ENCODE measurements at regions not wholly inside any gene's neighbourhood (a gene's known extent, or its start where the extent isn't known, plus 50 kb on each side); places are given as distances from the start of the nearest gene placed in this dataset.

- no peak for TF ChIP-seq CTCF (conservative IDR thresholded peaks at IDR 0.05; ENCODE audit: low read depth in 2 of 2)
- TF ChIP-seq EZH2 (IDR thresholded peaks at IDR 0.05; ENCODE audit: low read depth, unreplicated experiment) = no peak
- TF ChIP-seq REST (IDR thresholded peaks at IDR 0.05; ENCODE audit: unreplicated experiment) = no peak
- TF ChIP-seq EZH2phosphoT487 (IDR thresholded peaks at IDR 0.05; ENCODE audit: unreplicated experiment) = no peak
- no peak for TF ChIP-seq NANOG (IDR thresholded peaks at IDR 0.05; ENCODE audit: borderline replicate concordance)
- no peak for TF ChIP-seq POLR2AphosphoS5 (IDR thresholded peaks at IDR 0.05; ENCODE audit: low read depth)
- TF ChIP-seq CREB1 (CRISPR knock-in tag; IDR thresholded peaks at IDR 0.05; ENCODE audit: low read depth) = no peak
- TF ChIP-seq JUNB (IDR thresholded peaks at IDR 0.05; ENCODE audit: unreplicated experiment) = no peak
Observed at GRCh38 chr6:106773996-106774629, 144.7 kb downstream of the QRSL1 start.

Measured in GM23338 (cell line).